ENCODE measurements at regions not wholly inside any gene's neighbourhood (a gene's known extent, or its start where the extent isn't known, plus 50 kb on each side); places are given as distances from the start of the nearest gene placed in this dataset. TPM values are rescaled to one million over a fixed set of nuclear protein-coding genes. Genes with fewer than 3 reads are reported as not detected.

DNA sequence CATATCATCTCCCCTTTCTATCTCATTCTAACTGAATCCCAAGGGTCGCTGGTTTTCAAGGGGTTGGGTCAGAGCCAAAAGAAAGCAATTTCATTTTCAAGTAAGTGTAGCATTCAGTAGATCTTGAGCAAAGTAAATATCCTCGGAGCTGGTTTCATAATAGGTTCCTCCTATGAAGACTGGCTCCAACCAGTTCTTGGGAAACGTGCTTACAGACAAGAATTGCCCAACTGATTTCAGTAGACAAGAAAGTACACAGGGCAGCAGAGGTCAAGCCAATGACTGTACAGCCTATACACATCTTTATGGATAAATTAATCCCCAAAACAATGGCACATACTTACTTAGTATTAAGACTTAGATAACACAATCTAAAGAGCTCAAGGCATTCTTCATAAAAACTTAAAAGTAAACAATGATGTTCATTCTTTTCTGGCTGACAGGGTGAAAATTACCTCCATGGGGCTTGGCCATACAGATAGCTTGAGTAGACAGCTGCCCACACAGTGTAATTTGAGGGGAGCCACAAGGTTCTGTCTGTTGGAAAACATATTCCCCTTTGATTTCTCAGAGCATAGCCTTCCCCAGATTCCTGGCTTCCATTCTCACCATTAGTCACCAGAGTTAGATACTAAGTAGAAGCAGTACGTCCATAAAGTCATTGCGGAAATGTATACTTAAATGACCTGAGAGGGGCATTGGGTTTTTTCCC lies 163.9 kb downstream of the ARRDC3 start:
- Histone ChIP-seq H3K4me2 (ENCODE audit: insufficient read depth, low read length) (peak overlapping the region; percentile 47), H3K4me1 (ENCODE audit: insufficient read depth, low read length) (peaks cover 26% of the 10 kb centered on the region), H4K20me1 (ENCODE audit: insufficient read depth, low read length) (no peaks in the 10 kb centered on the region), H3K36me3 (ENCODE audit: insufficient read depth, low read length) (no peaks in the 10 kb centered on the region), H3K27me3 (ENCODE audit: insufficient read depth, low read length) (no peaks in the 10 kb centered on the region), H3K9me3 (ENCODE audit: low read depth, low read length) (no peaks in the 10 kb centered on the region), H3K27ac (ENCODE audit: low read depth, low read length) (peak overlapping the region; percentile 86), H3K4me3 (ENCODE audit: insufficient read depth, low read length) (peak overlapping the region; percentile 32), H2AFZ (ENCODE audit: low read length) (peak overlapping the region; percentile 54), H3K79me2 (ENCODE audit: insufficient read depth, low read length) (no peaks in the 10 kb centered on the region)
- TF ChIP-seq, protein P1, sequence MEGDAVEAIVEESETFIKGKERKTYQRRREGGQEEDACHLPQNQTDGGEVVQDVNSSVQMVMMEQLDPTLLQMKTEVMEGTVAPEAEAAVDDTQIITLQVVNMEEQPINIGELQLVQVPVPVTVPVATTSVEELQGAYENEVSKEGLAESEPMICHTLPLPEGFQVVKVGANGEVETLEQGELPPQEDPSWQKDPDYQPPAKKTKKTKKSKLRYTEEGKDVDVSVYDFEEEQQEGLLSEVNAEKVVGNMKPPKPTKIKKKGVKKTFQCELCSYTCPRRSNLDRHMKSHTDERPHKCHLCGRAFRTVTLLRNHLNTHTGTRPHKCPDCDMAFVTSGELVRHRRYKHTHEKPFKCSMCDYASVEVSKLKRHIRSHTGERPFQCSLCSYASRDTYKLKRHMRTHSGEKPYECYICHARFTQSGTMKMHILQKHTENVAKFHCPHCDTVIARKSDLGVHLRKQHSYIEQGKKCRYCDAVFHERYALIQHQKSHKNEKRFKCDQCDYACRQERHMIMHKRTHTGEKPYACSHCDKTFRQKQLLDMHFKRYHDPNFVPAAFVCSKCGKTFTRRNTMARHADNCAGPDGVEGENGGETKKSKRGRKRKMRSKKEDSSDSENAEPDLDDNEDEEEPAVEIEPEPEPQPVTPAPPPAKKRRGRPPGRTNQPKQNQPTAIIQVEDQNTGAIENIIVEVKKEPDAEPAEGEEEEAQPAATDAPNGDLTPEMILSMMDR (IDR thresholded peaks at IDR 0.05; ENCODE audit: extremely low read depth, low read depth, low read length) = no peak
- peak; percentile 69 for DNase-seq (ENCODE audit: insufficient read length, low spot score, missing footprints)

- Histone ChIP-seq H3K79me2 (ENCODE audit: insufficient read depth, low read length) (no peaks in the 10 kb centered on the region), H3K9me3 (ENCODE audit: low read depth, low read length) (no peaks in the 10 kb centered on the region), H3K27me3 (ENCODE audit: insufficient read depth, low read length) (no peaks in the 10 kb centered on the region), H3K4me1 (ENCODE audit: insufficient read depth, low read length) (peaks cover 23% of the 10 kb centered on the region), H3K4me2 (ENCODE audit: insufficient read depth, low read length) (no peak overlapping the region), H3K36me3 (ENCODE audit: insufficient read depth, low read length) (no peaks in the 10 kb centered on the region), H3K4me3 (ENCODE audit: insufficient read depth, low read length) (no peak overlapping the region), H3K27ac (ENCODE audit: low read depth, low read length) (no peak overlapping the region), H2AFZ (ENCODE audit: low read length) (no peak overlapping the region), H4K20me1 (ENCODE audit: insufficient read depth, low read length) (no peaks in the 10 kb centered on the region)
- TF ChIP-seq, protein P1 (IDR thresholded peaks at IDR 0.05; ENCODE audit: extremely low read depth, low read depth, low read length) = no peak
- DNase-seq (ENCODE audit: insufficient read length, low spot score, missing footprints) = no peak
Measured at GRCh38 chr5:91217859-91218258, 165.3 kb downstream of the ARRDC3 start.

- Histone ChIP-seq H4K20me1 (ENCODE audit: insufficient read depth, low read length) (no peaks in the 10 kb centered on the region), H3K4me2 (ENCODE audit: insufficient read depth, low read length) (no peak overlapping the region), H3K36me3 (ENCODE audit: insufficient read depth, low read length) (no peaks in the 10 kb centered on the region), H3K4me1 (ENCODE audit: insufficient read depth, low read length) (peaks cover 29% of the 10 kb centered on the region), H3K79me2 (ENCODE audit: insufficient read depth, low read length) (no peaks in the 10 kb centered on the region), H3K27ac (ENCODE audit: low read depth, low read length) (no peak overlapping the region), H3K9me3 (ENCODE audit: low read depth, low read length) (no peaks in the 10 kb centered on the region), H3K27me3 (ENCODE audit: insufficient read depth, low read length) (no peaks in the 10 kb centered on the region), H2AFZ (ENCODE audit: low read length) (no peak overlapping the region), H3K4me3 (ENCODE audit: insufficient read depth, low read length) (no peak overlapping the region)
- no peak for DNase-seq (ENCODE audit: insufficient read length, low spot score, missing footprints)
- TF ChIP-seq, protein P1 (IDR thresholded peaks at IDR 0.05; ENCODE audit: extremely low read depth, low read depth, low read length) = no peak
Measured at GRCh38 chr5:91214571-91214970, 168.5 kb downstream of the ARRDC3 start.

Small RNA genes lying in the stretch of these regions (small RNA-seq; reads per million reads assigned to genes)
- not detected for gene RF00017
- gene RNU4-90P = not detected
